ENCODE measurements at regions not wholly inside any gene's neighbourhood (a gene's known extent, or its start where the extent isn't known, plus 50 kb on each side); places are given as distances from the start of the nearest gene placed in this dataset.

DNA sequence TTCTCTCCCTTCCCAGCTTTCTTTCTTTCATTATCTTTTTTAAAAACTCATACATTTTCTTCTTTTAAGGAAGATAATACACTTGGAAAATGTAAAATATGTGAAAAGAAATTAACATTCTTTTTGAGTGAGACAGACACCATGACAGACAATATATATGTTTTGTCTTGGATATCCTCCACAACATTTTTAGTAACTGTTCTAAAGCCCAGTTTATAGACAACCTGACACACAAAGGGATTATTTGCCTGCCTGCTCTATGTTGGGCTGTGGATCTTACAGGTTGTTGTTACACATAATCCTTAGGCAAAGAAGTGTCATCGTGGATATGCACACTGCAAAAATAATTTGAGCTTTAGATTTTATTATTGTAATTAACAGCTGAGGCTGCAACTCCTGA is 301.4 kb upstream of the PDGFD start:
- Histone ChIP-seq H3K9me3 (no peaks in the 10 kb centered on the region), H3K36me3 (no peaks in the 10 kb centered on the region), H3K27ac (no peak overlapping the region), H3K27me3 (replicated peaks in 1 of 7) (no peaks in the 10 kb centered on the region), H3K4me3 (no peak overlapping the region), H3K4me1 (no peaks in the 10 kb centered on the region)
- intact Hi-C loops (cut with DNase I; ENCODE audit: low total_unique reads) = no loop called here
- DNase-seq = no peak
- TF ChIP-seq POLR2A (IDR thresholded peaks at IDR 0.05) (no peak), POLR2AphosphoS5 (IDR thresholded peaks at IDR 0.05) (no peak)
- TF ChIP-seq, protein P1, sequence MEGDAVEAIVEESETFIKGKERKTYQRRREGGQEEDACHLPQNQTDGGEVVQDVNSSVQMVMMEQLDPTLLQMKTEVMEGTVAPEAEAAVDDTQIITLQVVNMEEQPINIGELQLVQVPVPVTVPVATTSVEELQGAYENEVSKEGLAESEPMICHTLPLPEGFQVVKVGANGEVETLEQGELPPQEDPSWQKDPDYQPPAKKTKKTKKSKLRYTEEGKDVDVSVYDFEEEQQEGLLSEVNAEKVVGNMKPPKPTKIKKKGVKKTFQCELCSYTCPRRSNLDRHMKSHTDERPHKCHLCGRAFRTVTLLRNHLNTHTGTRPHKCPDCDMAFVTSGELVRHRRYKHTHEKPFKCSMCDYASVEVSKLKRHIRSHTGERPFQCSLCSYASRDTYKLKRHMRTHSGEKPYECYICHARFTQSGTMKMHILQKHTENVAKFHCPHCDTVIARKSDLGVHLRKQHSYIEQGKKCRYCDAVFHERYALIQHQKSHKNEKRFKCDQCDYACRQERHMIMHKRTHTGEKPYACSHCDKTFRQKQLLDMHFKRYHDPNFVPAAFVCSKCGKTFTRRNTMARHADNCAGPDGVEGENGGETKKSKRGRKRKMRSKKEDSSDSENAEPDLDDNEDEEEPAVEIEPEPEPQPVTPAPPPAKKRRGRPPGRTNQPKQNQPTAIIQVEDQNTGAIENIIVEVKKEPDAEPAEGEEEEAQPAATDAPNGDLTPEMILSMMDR (IDR thresholded peaks at IDR 0.05 in 8 of 11, conservative IDR thresholded peaks at IDR 0.05 in 3 of 11) = no peak
- 71 to 87% (median 76%) methylated on average over 1 of the region's 1 CpG for WGBS, 5 donors

DNA sequence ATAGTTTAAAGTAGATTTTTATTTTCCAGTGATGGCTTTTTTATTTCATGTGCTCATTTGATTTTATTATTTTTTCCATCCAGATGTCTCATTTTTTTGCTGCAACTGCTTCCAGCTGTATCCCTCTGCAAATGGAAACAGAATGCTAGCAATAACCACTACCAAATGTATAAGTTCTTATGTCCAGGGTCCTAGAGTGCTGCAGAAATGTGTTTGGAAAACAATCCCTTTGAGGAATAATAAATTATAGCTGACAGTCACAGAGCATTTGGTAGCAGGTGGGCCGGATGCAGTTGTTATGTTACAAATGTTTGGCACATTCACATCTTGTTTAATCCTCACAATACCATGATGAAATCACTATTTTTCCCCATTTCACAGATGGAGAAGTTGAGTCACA is 300.7 kb upstream of the PDGFD start:
- no peak for DNase-seq
- Histone ChIP-seq H3K9me3 (no peaks in the 10 kb centered on the region), H3K4me3 (no peak overlapping the region), H3K4me1 (no peaks in the 10 kb centered on the region), H3K27ac (no peak overlapping the region), H3K36me3 (no peaks in the 10 kb centered on the region), H3K27me3 (replicated peaks in 1 of 7) (no peaks in the 10 kb centered on the region)
- intact Hi-C loops (cut with DNase I; ENCODE audit: low total_unique reads) = no loop called here
- WGBS, 5 donors = 63 to 80% (median 79%) methylated on average over 1 of the region's 1 CpG
- TF ChIP-seq POLR2A (IDR thresholded peaks at IDR 0.05) (no peak), POLR2AphosphoS5 (IDR thresholded peaks at IDR 0.05) (no peak)
- TF ChIP-seq, protein P1 (IDR thresholded peaks at IDR 0.05 in 8 of 11, conservative IDR thresholded peaks at IDR 0.05 in 3 of 11) = no peak

DNA sequence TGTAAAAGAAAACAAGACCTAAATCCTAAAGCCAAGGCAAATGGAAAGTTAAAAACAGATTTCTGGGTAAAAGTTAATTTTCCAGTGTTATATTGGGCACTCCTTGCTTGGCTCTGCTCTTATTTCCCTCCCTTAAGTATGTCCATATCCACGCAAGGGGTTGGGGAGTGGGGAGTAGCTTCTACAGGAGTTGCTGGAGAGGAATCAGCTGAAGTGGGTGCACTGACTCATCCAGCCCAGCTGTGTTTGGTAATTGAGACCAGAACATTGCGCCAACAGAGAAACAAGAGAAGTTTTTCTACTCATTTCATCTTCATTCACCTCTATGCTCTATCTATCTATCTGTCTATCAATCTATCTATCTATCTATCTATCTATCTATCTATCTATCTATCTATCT is 298.4 kb upstream of the PDGFD start:
- Histone ChIP-seq H3K27me3 (replicated peaks in 1 of 7) (no peaks in the 10 kb centered on the region), H3K36me3 (no peaks in the 10 kb centered on the region), H3K4me1 (no peaks in the 10 kb centered on the region), H3K4me3 (no peak overlapping the region), H3K9me3 (no peaks in the 10 kb centered on the region), H3K27ac (no peak overlapping the region)
- TF ChIP-seq, protein P1 (IDR thresholded peaks at IDR 0.05 in 8 of 11, conservative IDR thresholded peaks at IDR 0.05 in 3 of 11) = no peak
- TF ChIP-seq POLR2A (IDR thresholded peaks at IDR 0.05) (no peak), POLR2AphosphoS5 (IDR thresholded peaks at IDR 0.05) (no peak)
- 79 to 92% (median 89%) methylated on average over 2 of the region's 2 CpGs for WGBS, 5 donors
- no peak for DNase-seq
- intact Hi-C loops (cut with DNase I; ENCODE audit: low total_unique reads) = no loop called here

DNA sequence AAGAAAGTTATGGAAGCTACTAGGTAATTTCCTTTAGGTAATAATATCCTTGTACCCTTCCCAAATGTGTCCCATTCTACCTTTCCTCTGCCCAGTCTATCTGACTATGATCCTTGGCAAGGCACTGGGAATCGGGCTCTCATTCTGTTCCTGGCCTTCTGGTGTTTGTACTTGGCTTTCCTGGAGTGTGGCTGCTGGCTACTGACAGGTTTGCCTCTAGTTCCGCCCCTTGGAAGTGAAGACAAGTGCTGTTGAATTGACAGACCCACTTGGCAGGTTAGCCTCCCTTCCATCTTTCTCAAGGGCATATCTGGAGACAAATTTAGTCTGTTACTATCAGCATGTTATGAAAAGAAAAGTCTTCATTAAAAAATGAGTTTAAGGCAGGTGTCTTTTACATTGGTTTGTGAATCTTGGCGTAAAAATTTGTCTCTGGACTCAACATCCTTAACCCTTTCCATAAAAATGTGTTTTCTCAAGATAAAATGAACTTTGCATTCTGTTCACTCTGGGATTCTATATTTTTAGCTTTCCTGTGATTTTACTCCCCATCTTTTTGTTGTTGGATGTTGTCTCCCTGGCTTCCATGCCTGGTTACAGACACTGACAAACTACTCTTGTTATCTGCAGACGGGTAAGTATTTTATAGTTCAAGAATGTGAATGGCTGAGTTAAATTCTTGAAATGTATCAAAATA is 287.4 kb upstream of the PDGFD start:
- Histone ChIP-seq H3K9me3 (peaks cover 0 to 5% (median 0%) of the 10 kb centered on the region in 8 donors), H3K36me3 (no peaks in the 10 kb centered on the region), H3K27me3 (replicated peaks in 1 of 7) (no peaks in the 10 kb centered on the region), H3K4me3 (no peak overlapping the region), H3K4me1 (no peaks in the 10 kb centered on the region), H3K27ac (no peak overlapping the region)
- no peak for DNase-seq
- no peak for TF ChIP-seq POLR2A (IDR thresholded peaks at IDR 0.05)
- 79 to 83% (median 80%) methylated on average over 4 of the region's 4 CpGs for WGBS, 5 donors
- intact Hi-C loops (cut with DNase I; ENCODE audit: low total_unique reads) = no loop called here

DNA sequence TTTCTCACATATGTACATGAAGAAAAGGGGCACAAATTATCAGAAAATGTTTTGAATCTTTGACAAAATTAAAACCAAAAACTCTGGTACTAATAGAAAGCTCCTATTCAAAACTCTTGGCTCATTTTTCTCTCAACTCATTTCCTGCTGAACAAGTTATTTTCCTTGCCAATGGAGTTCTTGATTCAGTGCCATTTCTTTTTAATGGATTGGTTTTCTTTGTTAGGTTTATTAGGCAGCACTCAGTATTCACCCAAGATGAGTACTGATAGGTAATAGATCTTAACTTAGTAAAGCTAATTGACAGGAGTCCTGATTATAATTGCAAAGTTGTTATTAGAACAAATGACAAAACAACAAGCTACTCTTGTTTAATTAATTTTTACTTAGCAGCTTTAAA is 279.4 kb upstream of the PDGFD start:
- H3K27me3 ChIP-seq (replicated peaks in 1 of 7) = no peaks in the 10 kb centered on the region
- no peaks in the 10 kb centered on the region for H3K4me1 ChIP-seq
- no peak for TF ChIP-seq POLR2A (IDR thresholded peaks at IDR 0.05)
- TF ChIP-seq POLR2AphosphoS5 (IDR thresholded peaks at IDR 0.05) = no peak
- H3K4me3 ChIP-seq = no peak overlapping the region
- H3K27ac ChIP-seq = no peak overlapping the region
- H3K9me3 ChIP-seq = peaks cover 0 to 5% (median 0%) of the 10 kb centered on the region in 8 donors
- H3K36me3 ChIP-seq = no peaks in the 10 kb centered on the region
- DNase-seq = no peak
- intact Hi-C loops (cut with DNase I; ENCODE audit: low total_unique reads) = no loop called here
